Testis (tissue), 2 donors: ENCODE measurements at regions not wholly inside any gene's neighbourhood (a gene's known extent, or its start where the extent isn't known, plus 50 kb on each side); places are given as distances from the start of the nearest gene placed in this dataset.

Source experiments
- DNase-seq: peaks from one replicate; pipeline ENCODE4 v3.0.0-alpha.2; 2019
- H3K27ac ChIP-seq, 2 donors: fragments of 200-600 bp; sonication (generic); one replicate each; pipeline ENCODE4 v1.5.1; 2019
- H3K27me3 ChIP-seq: fragments of 200-600 bp; sonication (generic); one replicate; pipeline ENCODE4 v1.5.1; 2019
- H3K36me3 ChIP-seq: fragments of 200-600 bp; sonication (generic); one replicate; pipeline ENCODE4 v1.5.1; 2017; ENCODE audit warnings: low read depth; ENCODE audit errors: missing control alignments
- H3K4me1 ChIP-seq: fragments of 200-600 bp; sonication (generic); one replicate; pipeline ENCODE4 v1.5.1; 2019
- H3K4me3 ChIP-seq, 2 donors: fragments of 200-600 bp; sonication (generic); one replicate each; pipeline ENCODE4 v1.5.1; 2017 to 2019
- H3K9me3 ChIP-seq: fragments of 200-600 bp; sonication (generic); one replicate; pipeline ENCODE4 v1.5.1; 2017
- POLR2A ChIP-seq: fragments of 450-650 bp; IDR thresholded peaks from one replicate; pipeline ENCODE4 v1.6.1; 2017; ENCODE audit warnings: antibody characterized with exemption, mild to moderate bottlenecking, moderate library complexity
- WGBS, 2 donors: methylation state at CpG; one replicate each; pipeline ENCODE4 v1.1.5; 2018; 5-methylcytosine and 5-hydroxymethylcytosine counted together
- intact Hi-C: fragments of 100-400 bp; cut with DNase I; formaldehyde crosslinking; loops from one replicate; pipeline ENCODE4 v1.15.1; 2023; ENCODE audit warnings: low total_unique reads
- TF ChIP-seq, protein P1 (sequence below), 3 experiments: fragments of 450-650 bp in 2 of 3; fragments of 200-600 bp in 1 of 3; sonication (generic) in 1 of 3; IDR thresholded peaks; one replicate each; pipeline ENCODE4 v1.5.1; 2016 to 2019; ENCODE audit warnings: antibody characterized with exemption in 3 of 3, mild to moderate bottlenecking in 2 of 3, moderate library complexity in 1 of 3

DNA sequence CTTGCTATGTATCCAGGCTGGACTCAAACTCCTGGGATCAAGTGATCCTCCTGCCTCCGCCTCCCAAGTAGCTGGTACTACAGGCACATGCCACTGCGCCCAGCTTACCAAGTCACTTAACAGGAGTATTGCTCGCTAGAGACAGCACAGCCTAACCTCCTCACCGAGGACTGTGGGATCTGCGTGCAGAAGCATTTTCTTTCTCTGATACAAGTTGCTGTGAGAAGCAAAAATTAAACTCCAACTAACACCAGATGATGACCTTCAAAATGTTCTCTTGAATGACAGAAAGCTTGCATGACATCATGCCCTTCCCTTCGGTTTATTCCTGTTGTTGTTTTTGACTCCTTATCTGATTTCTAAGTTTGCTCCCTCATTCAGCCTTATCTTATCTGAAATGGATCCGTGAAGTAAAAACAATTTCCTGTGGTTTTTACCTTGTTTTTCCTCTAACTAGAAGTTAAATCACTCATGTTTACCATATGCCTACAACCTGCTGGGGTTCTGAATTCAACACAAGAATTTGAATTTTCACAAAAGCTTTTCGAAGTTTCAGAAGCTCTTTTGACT, 94.4 kb upstream of the KIF5B start:
- DNase-seq = no peak
- intact Hi-C loops = no loop called here
- H3K4me3 ChIP-seq = no peak overlapping the region
- no peak for TF ChIP-seq POLR2A
- TF ChIP-seq, protein P1, sequence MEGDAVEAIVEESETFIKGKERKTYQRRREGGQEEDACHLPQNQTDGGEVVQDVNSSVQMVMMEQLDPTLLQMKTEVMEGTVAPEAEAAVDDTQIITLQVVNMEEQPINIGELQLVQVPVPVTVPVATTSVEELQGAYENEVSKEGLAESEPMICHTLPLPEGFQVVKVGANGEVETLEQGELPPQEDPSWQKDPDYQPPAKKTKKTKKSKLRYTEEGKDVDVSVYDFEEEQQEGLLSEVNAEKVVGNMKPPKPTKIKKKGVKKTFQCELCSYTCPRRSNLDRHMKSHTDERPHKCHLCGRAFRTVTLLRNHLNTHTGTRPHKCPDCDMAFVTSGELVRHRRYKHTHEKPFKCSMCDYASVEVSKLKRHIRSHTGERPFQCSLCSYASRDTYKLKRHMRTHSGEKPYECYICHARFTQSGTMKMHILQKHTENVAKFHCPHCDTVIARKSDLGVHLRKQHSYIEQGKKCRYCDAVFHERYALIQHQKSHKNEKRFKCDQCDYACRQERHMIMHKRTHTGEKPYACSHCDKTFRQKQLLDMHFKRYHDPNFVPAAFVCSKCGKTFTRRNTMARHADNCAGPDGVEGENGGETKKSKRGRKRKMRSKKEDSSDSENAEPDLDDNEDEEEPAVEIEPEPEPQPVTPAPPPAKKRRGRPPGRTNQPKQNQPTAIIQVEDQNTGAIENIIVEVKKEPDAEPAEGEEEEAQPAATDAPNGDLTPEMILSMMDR (IDR thresholded peaks at IDR 0.05) = no peak
- WGBS, 2 donors = 82 to 86% methylated on average over 8 of the region's 8 CpGs
- no peaks in the 10 kb centered on the region for H3K36me3 ChIP-seq
- H3K27ac ChIP-seq = no peak overlapping the region
- no peaks in the 10 kb centered on the region for H3K27me3 ChIP-seq
- no peaks in the 10 kb centered on the region for H3K4me1 ChIP-seq
- H3K9me3 ChIP-seq = no peaks in the 10 kb centered on the region

DNA sequence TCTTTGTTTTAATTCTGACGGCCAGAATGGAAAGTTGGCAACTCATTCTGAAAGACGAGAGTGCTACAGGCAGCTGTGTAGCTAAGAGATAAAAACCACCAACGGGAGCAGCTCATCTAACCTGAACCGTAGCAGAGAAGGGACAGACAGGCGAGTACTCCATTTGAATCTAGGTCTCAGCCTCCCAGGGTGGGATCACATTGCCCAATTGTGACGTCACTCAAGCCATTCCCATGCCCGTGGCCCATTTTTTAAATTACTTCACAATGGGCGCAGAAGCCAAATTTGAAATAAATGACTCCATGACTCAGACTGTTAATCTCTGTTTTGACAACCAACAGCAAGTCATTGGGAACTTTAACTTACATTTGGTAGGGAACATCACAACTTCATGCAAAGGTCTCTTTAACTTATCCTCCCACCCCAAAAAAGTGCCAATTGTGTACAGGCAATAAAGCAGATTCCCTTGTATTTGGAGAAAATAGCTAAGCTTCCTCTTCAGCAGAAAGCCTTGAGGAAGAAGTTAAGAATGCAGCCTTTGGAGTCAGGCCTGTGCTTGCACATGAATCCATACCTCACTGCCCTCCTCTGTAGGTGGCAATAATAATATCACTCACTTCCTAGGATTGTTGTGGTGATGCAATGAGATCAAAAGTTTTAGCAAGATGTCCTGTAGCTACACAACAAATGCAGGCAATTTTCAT, 93.2 kb upstream of the KIF5B start:
- no peaks in the 10 kb centered on the region for H3K4me1 ChIP-seq
- no peak overlapping the region for H3K4me3 ChIP-seq
- intact Hi-C loops = no loop called here
- no peaks in the 10 kb centered on the region for H3K9me3 ChIP-seq
- no peaks in the 10 kb centered on the region for H3K36me3 ChIP-seq
- WGBS, 2 donors = 33 to 44% methylated on average over 8 of the region's 8 CpGs
- no peak for DNase-seq
- no peak overlapping the region for H3K27ac ChIP-seq
- TF ChIP-seq, protein P1 (IDR thresholded peaks at IDR 0.05) = no peak
- TF ChIP-seq POLR2A = no peak
- H3K27me3 ChIP-seq = no peaks in the 10 kb centered on the region

DNA sequence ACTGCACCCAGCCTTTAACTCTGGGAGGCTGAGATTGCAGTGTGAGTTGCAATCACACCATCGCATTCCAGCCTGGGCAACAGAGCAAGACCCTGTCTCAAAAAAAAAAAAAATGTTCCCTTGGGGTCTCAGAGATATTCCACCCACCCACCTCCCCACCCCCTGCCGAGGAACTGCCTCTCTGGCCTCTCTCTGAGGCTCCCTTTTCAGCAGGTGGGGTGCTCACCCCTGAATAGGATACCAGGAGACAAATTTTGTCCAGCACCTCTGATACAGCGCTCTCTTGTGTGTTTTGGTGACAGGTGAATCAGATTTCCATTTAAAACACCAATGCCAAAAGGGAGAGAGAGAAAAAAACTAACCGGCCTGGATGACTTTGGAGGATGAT, 92.6 kb upstream of the KIF5B start:
- no peak overlapping the region for H3K27ac ChIP-seq
- TF ChIP-seq POLR2A = no peak
- TF ChIP-seq, protein P1 (IDR thresholded peaks at IDR 0.05) = no peak
- H3K27me3 ChIP-seq = no peaks in the 10 kb centered on the region
- no peak for DNase-seq
- H3K4me1 ChIP-seq = no peaks in the 10 kb centered on the region
- H3K9me3 ChIP-seq = no peaks in the 10 kb centered on the region
- 72 to 78% methylated on average over 4 of the region's 4 CpGs for WGBS, 2 donors
- no peaks in the 10 kb centered on the region for H3K36me3 ChIP-seq
- no peak overlapping the region for H3K4me3 ChIP-seq
- intact Hi-C loops = no loop called here

DNA sequence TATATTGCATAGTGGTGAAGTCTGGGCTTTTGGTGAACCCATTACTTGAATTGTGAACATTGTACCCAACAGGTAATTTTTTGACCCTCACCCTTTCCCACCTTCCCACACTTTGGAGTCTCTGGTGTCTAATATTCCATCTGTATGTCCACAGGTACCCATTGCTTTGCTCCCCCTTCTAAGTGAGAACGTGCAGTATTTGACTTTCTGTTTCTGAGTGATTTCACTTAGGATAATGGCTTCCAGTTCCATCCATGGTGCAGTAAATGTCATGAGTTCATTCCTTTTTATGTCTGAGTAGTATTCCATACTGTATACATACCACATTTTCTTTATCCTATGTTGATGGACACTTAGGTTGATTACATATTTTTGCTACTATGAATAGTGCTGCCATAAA, 91.5 kb upstream of the KIF5B start:
- no peak for DNase-seq
- no peak overlapping the region for H3K4me3 ChIP-seq
- H3K27me3 ChIP-seq = no peaks in the 10 kb centered on the region
- no peaks in the 10 kb centered on the region for H3K36me3 ChIP-seq
- H3K27ac ChIP-seq = no peak overlapping the region
- no peaks in the 10 kb centered on the region for H3K9me3 ChIP-seq
- 94 to 95% methylated on average over 1 of the region's 1 CpG for WGBS, 2 donors
- intact Hi-C loops = no loop called here
- TF ChIP-seq, protein P1 (IDR thresholded peaks at IDR 0.05) = no peak
- TF ChIP-seq POLR2A = no peak
- H3K4me1 ChIP-seq = no peaks in the 10 kb centered on the region

DNA sequence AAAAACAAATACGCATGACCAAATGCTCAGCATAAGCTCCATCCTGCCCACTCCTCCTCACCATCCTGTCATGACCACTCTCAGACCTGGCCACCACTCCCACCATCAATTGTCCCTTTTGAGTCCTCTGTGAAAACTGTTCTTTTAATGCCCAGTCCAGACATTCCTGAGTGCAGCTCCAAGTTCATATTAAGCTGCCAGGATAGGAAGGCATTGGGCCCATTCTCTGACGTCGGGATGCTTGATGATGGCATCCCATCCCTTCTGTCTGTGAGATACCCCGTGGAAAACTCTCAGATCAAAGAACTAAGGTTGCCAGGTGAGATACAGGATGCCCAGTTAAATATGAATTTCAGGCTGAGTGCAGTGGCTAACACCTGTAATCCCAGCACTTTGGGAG, 89.9 kb upstream of the KIF5B start:
- H3K9me3 ChIP-seq = no peaks in the 10 kb centered on the region
- no peak overlapping the region for H3K4me3 ChIP-seq
- no peaks in the 10 kb centered on the region for H3K36me3 ChIP-seq
- H3K27ac ChIP-seq = no peak overlapping the region
- WGBS, 2 donors = 93 to 96% methylated on average over 4 of the region's 4 CpGs
- intact Hi-C loops = no loop called here
- TF ChIP-seq POLR2A = no peak
- TF ChIP-seq, protein P1 (IDR thresholded peaks at IDR 0.05) = no peak
- H3K4me1 ChIP-seq = no peaks in the 10 kb centered on the region
- no peak for DNase-seq
- no peaks in the 10 kb centered on the region for H3K27me3 ChIP-seq
